Psoas muscle (tissue), 7 donors: ENCODE measurements at regions not wholly inside any gene's neighbourhood (a gene's known extent, or its start where the extent isn't known, plus 50 kb on each side); places are given as distances from the start of the nearest gene placed in this dataset.

Experiments
- ATAC-seq, 4 donors: fragments of 200-7000 bp; cut with Tn5 transposase; one replicate each; pipeline ENCODE4 v1.9.1; 2020; ENCODE audit warnings: moderate library complexity in 3 of 4, mild to moderate bottlenecking in 2 of 4
- DNase-seq, 2 donors: peaks; one replicate each; pipeline ENCODE4 v3.0.0-alpha.2; 2020
- H3K27ac ChIP-seq: fragments of 200-600 bp; one replicate; pipeline ENCODE4 v1.8.0; 2022
- H3K27me3 ChIP-seq, 3 donors: fragments of 200-600 bp in 1 of 3; one replicate each; pipeline versions ENCODE4 v1.6.1 to v1.8.0; 2013 to 2022; ENCODE audit warnings: low read length in 2 of 3, mild to moderate bottlenecking in 2 of 3, moderate library complexity in 1 of 3; ENCODE audit not compliant: insufficient read depth in 3 of 3
- H3K36me3 ChIP-seq, 2 donors: fragments of 200-600 bp in 1 of 2; one replicate each; pipeline versions ENCODE4 v1.6.1 to v1.8.0; 2013 to 2022; ENCODE audit warnings: low read depth in 1 of 2, mild to moderate bottlenecking in 1 of 2, moderate library complexity in 1 of 2; ENCODE audit not compliant: insufficient read depth in 1 of 2
- H3K4me1 ChIP-seq: fragments of 200-600 bp; one replicate; pipeline ENCODE4 v1.8.0; 2022
- H3K4me3 ChIP-seq: fragments of 200-600 bp; one replicate; pipeline ENCODE4 v1.8.0; 2022; ENCODE audit warnings: mild to moderate bottlenecking
- H3K9me3 ChIP-seq: fragments of 200-600 bp; one replicate; pipeline ENCODE4 v1.8.0; 2022
- CTCF ChIP-seq: fragments of 200-600 bp; IDR thresholded peaks from one replicate; pipeline ENCODE4 v1.8.0; 2022; ENCODE audit warnings: antibody characterized with exemption
- WGBS, 3 donors: extraction: QIAGEN DNeasy Blood & Tissue Kit; methylation state at CpG; one replicate each; pipeline versions ENCODE4 v1.1.6 to v1.1.7; 2013; 5-methylcytosine and 5-hydroxymethylcytosine counted together
- intact Hi-C, 2 donors: fragments of 100-400 bp; cut with DNase I; formaldehyde crosslinking; loops; one replicate each; pipeline versions ENCODE4 v1.11.0 to v1.14.2; 2022
- donor health status: healthy with polysubstance abuse.
- donor health status: DM: no; HTN: no; CAD: no; lungs with moderate emphysema.
- donor health status: Bipolar disorder and iron deficiency.
- donor health status: healthy.
- donor health status: DM: yes; HTN: yes; CAD: no.
- donor health status: DM: no; HTN: no; CAD: no.
- donor health status: DM: yes; HTN: yes; CAD: no.

GRCh38 chr12:68403711-68404110, 71.5 kb upstream of the MDM1 start:
- no peak for TF ChIP-seq CTCF
- intact Hi-C loops, result loop anchor here in 1 of 2 donors (2.0 kb wide), 1 partner anchor 207 kb away; the partner anchor contains the start of gene RAP1B
- H3K27ac ChIP-seq, result no peak overlapping the region
- DNase-seq (no peak), ATAC-seq (no peak)
- H3K4me3 ChIP-seq, result no peak overlapping the region
- H3K27me3 ChIP-seq, result no peaks in the 10 kb centered on the region
- H3K4me1 ChIP-seq, result peaks cover 39% of the 10 kb centered on the region
- H3K9me3 ChIP-seq, result no peaks in the 10 kb centered on the region
- H3K36me3 ChIP-seq, result no peaks in the 10 kb centered on the region

DNA sequence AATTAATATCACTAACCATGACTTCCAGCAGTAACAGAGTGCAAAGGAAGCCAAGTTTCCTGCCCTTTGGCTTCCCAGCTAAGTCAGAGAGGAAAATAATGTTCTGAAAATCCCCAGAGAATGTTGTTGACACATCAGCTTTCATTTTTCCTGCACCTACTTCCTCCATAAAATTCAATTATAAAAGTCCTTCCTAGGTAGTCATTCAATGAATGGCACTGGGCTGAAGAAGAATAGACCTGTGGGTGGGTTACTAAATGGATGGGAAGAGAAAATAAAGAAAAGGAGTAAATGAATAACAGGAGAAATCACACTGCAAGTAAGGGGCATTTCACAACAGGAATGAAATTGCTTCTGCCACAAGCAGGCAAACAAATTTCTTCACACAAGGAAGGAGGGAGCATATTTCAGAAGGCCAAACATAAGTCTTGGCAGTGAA, 73.2 kb upstream of the MDM1 start:
- ATAC-seq (peak in 2 of 4 donors; percentile 22 to 40), DNase-seq (no peak)
- Histone ChIP-seq H3K36me3 (no peaks in the 10 kb centered on the region), H3K27me3 (no peaks in the 10 kb centered on the region), H3K4me3 (no peak overlapping the region), H3K9me3 (no peaks in the 10 kb centered on the region), H3K27ac (peak overlapping the region; percentile 69), H3K4me1 (peaks cover 35% of the 10 kb centered on the region)
- intact Hi-C loops, result loop anchor here in 1 of 2 donors (2.0 kb wide), 1 partner anchor 205 kb away; the partner anchor contains the start of gene RAP1B
- TF ChIP-seq CTCF, result no peak

DNA sequence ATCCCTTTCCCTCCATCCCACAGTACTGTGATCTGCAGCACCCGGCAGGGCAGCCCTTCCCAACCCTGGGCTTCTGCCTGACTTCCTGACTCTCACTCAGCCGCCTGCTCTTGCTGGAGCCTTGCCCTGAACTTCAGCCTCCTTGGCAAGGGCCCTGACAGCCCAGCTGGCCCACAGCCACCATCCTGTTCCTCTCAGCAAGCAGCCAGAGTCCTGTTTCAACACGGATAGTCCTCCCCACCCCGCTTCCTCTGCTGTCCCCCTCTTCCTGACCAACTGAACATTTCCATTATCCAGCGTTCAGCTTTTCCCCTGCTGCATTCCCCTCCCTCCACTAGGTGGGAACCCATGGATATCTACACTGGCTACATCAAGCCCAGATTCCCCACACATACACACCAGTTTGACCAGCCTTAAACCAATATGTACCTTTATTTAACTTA, 74.0 kb upstream of the MDM1 start:
- Histone ChIP-seq H3K27ac (peak overlapping the region; percentile 69), H3K9me3 (no peaks in the 10 kb centered on the region), H3K36me3 (no peaks in the 10 kb centered on the region), H3K27me3 (no peaks in the 10 kb centered on the region), H3K4me1 (peaks cover 35% of the 10 kb centered on the region), H3K4me3 (peak overlapping the region; percentile 8)
- ATAC-seq, result peak; percentile 95 to 97 (median 96)
- WGBS, 3 donors, result 0 to 2% (median 1%) methylated on average over 5 of the region's 5 CpGs
- peak; percentile 38 for TF ChIP-seq CTCF
- peak; percentile 92 to 97 for DNase-seq
- intact Hi-C loops, result no loop called here

DNA sequence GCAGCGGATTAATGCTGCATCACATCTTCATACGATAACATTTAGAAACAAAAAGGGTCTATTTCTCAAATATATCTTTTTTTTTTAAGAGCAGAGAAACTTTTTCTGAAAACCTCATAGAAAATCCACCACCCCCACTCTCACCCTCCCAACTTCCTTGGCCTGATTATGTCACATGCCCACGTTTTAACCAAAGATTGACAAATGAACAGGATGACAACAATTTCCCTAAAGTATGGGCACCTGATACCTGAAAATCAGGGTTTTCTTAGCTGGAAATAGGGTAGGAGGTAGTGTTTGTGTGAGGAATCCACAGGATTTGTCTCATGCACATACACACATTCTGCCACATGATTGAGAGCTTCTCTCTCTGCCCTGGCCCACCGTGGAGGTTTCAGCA, 74.7 kb upstream of the MDM1 start:
- peaks cover 35% of the 10 kb centered on the region for H3K4me1 ChIP-seq
- intact Hi-C loops, result no loop called here
- DNase-seq, result no peak
- H3K4me3 ChIP-seq, result no peak overlapping the region
- H3K27ac ChIP-seq, result no peak overlapping the region
- no peaks in the 10 kb centered on the region for H3K9me3 ChIP-seq
- no peaks in the 10 kb centered on the region for H3K36me3 ChIP-seq
- WGBS, 3 donors, result 71 to 80% (median 74%) methylated on average over 4 of the region's 4 CpGs
- H3K27me3 ChIP-seq, result no peaks in the 10 kb centered on the region
- TF ChIP-seq CTCF, result no peak
- ATAC-seq, result no peak

- 63 to 83% (median 72%) methylated on average over 11 of the region's 11 CpGs for WGBS, 3 donors
- no peak overlapping the region for H3K4me3 ChIP-seq
- no peak for TF ChIP-seq CTCF
- H3K9me3 ChIP-seq, result no peaks in the 10 kb centered on the region
- H3K27me3 ChIP-seq, result no peaks in the 10 kb centered on the region
- H3K4me1 ChIP-seq, result peaks cover 17% of the 10 kb centered on the region
- intact Hi-C loops, result no loop called here
- ATAC-seq (no peak), DNase-seq (no peak)
- no peaks in the 10 kb centered on the region for H3K36me3 ChIP-seq
- no peak overlapping the region for H3K27ac ChIP-seq
Observed at GRCh38 chr12:68410018-68410660, 78.0 kb upstream of the MDM1 start.
